ENCODE measurements at regions not wholly inside any gene's neighbourhood (a gene's known extent, or its start where the extent isn't known, plus 50 kb on each side); places are given as distances from the start of the nearest gene placed in this dataset.
"Not testable (repeated sequence)": the region's sequence is repeated elsewhere in the genome, so short reads cannot be mapped to it uniquely, and the experiment has no call there.

DNA sequence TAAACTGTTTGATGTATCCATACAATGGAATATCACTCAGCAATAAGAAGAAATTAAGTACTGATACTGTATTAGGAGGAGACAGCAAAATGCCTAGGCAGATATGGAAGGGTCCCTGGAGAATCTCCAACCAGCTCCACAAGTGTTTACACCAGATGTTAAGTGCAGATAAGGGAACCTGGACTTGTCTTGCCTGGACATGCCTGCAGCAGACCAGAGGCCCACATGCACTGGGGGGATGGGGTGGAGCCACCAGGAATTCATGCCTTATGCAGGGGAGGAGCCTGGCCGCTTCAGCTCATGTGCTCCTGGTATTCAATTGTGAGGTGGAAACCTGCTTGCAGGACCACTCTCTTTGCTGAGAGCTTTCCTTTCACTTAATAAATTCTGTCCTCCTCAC is 287.6 kb downstream of the LIPI start:
- not testable (repeated sequence) for H2BK20ac ChIP-seq (ENCODE audit: low read depth, low read length, poor library complexity, severe bottlenecking); H3K23me2 ChIP-seq (ENCODE audit: insufficient read length, low read depth, low read length, poor library complexity, severe bottlenecking); H3K56ac ChIP-seq (ENCODE audit: insufficient read length, low read depth, low read length); H4K20me1 ChIP-seq (ENCODE audit: control insufficient read depth, insufficient read depth, insufficient read length); H3K36me3 Mint-ChIP-seq (ENCODE audit: insufficient read depth in 1 of 3, low read depth in 3 of 3); H3K27me3 ChIP-seq (ENCODE audit: insufficient read depth, low read length); H3K9me3 ChIP-seq (ENCODE audit: control insufficient read depth, low read depth, low read length); H4K8ac ChIP-seq (replicated peaks; ENCODE audit: insufficient read length, low read depth, low read length); H3K23ac ChIP-seq (ENCODE audit: insufficient read length, low read depth, low read length); H3K27me3 Mint-ChIP-seq (ENCODE audit: low read depth); H2BK5ac ChIP-seq (ENCODE audit: insufficient read length, low read length); H3K79me1 ChIP-seq (ENCODE audit: insufficient read depth, low read depth, low read length, poor library complexity, severe bottlenecking); H2BK120ac ChIP-seq (ENCODE audit: low read depth, low read length, poor library complexity, severe bottlenecking); H4K91ac ChIP-seq (ENCODE audit: insufficient read length, low read depth, low read length); H4K5ac ChIP-seq (ENCODE audit: insufficient read length, low read depth, low read length); DNase-seq; H2BK12ac ChIP-seq (ENCODE audit: insufficient read length, low read depth, low read length); H2BK15ac ChIP-seq (ENCODE audit: low read depth, low read length); H3K4ac ChIP-seq (ENCODE audit: low read depth, low read length); H3T11ph ChIP-seq (ENCODE audit: low read length); H3K14ac ChIP-seq (ENCODE audit: insufficient read depth, low read length); H3K79me2 ChIP-seq (ENCODE audit: insufficient read depth, low read length); H2AK5ac ChIP-seq (ENCODE audit: insufficient read length, low read length); H3K27ac ChIP-seq (ENCODE audit: insufficient read length, low read depth, low read length); H3K4me3 Mint-ChIP-seq; H3K4me2 ChIP-seq (ENCODE audit: insufficient read depth, insufficient read length, low read length); H3K27ac Mint-ChIP-seq; H3K4me1 Mint-ChIP-seq; H2AFZ ChIP-seq (ENCODE audit: low read length); H3K9ac ChIP-seq (ENCODE audit: extremely low read depth, insufficient read length, low read length); H3K4me1 ChIP-seq (ENCODE audit: insufficient read depth, low read length); H3K18ac ChIP-seq (ENCODE audit: insufficient read length, low read depth, low read length)
- WGBS (ENCODE audit: extremely low coverage, insufficient read length, low lambda C conversion rate), result no CpG with 5 or more reads among the region's 1 CpG
- H3K9me3 Mint-ChIP-seq, result peaks cover 59 to 63% of the 10 kb centered on the region in 2 experiments

GRCh38 chr21:13921455-13921854 is 289.3 kb downstream of the LIPI start:
- H3K27ac Mint-ChIP-seq; H2BK15ac ChIP-seq (ENCODE audit: low read depth, low read length); H3K79me2 ChIP-seq (ENCODE audit: insufficient read depth, low read length); H2BK12ac ChIP-seq (ENCODE audit: insufficient read length, low read depth, low read length); H3K27me3 Mint-ChIP-seq (ENCODE audit: low read depth); H3K79me1 ChIP-seq (ENCODE audit: insufficient read depth, low read depth, low read length, poor library complexity, severe bottlenecking); H3K4me3 Mint-ChIP-seq; H3K4me1 Mint-ChIP-seq; H3K23ac ChIP-seq (ENCODE audit: insufficient read length, low read depth, low read length); H4K5ac ChIP-seq (ENCODE audit: insufficient read length, low read depth, low read length); H3T11ph ChIP-seq (ENCODE audit: low read length); H4K91ac ChIP-seq (ENCODE audit: insufficient read length, low read depth, low read length); H3K36me3 Mint-ChIP-seq (ENCODE audit: insufficient read depth in 1 of 3, low read depth in 3 of 3); H3K56ac ChIP-seq (ENCODE audit: insufficient read length, low read depth, low read length); H4K8ac ChIP-seq (replicated peaks; ENCODE audit: insufficient read length, low read depth, low read length); H3K23me2 ChIP-seq (ENCODE audit: insufficient read length, low read depth, low read length, poor library complexity, severe bottlenecking); H2BK20ac ChIP-seq (ENCODE audit: low read depth, low read length, poor library complexity, severe bottlenecking); H3K27me3 ChIP-seq (ENCODE audit: insufficient read depth, low read length); H3K4me1 ChIP-seq (ENCODE audit: insufficient read depth, low read length); H3K14ac ChIP-seq (ENCODE audit: insufficient read depth, low read length); DNase-seq; H3K18ac ChIP-seq (ENCODE audit: insufficient read length, low read depth, low read length); H3K4ac ChIP-seq (ENCODE audit: low read depth, low read length); H2BK5ac ChIP-seq (ENCODE audit: insufficient read length, low read length); H2AK5ac ChIP-seq (ENCODE audit: insufficient read length, low read length); H3K9me3 ChIP-seq (ENCODE audit: control insufficient read depth, low read depth, low read length); H3K4me2 ChIP-seq (ENCODE audit: insufficient read depth, insufficient read length, low read length); H3K9ac ChIP-seq (ENCODE audit: extremely low read depth, insufficient read length, low read length); H2BK120ac ChIP-seq (ENCODE audit: low read depth, low read length, poor library complexity, severe bottlenecking); H4K20me1 ChIP-seq (ENCODE audit: control insufficient read depth, insufficient read depth, insufficient read length); H3K27ac ChIP-seq (ENCODE audit: insufficient read length, low read depth, low read length); H2AFZ ChIP-seq (ENCODE audit: low read length): not testable (repeated sequence)
- no CpG with 5 or more reads among the region's 1 CpG for WGBS (ENCODE audit: extremely low coverage, insufficient read length, low lambda C conversion rate)
- H3K9me3 Mint-ChIP-seq, result peaks cover 56 to 58% of the 10 kb centered on the region in 2 experiments

Measured in H9 (cell line).